Astrocyte (in vitro differentiated cells and primary cell): ENCODE measurements at regions not wholly inside any gene's neighbourhood (a gene's known extent, or its start where the extent isn't known, plus 50 kb on each side); places are given as distances from the start of the nearest gene placed in this dataset.

Source experiments
- CTCF ChIP-seq: IDR thresholded peaks from 2 replicates; pipeline ENCODE4 v1.5.1; 2011; ENCODE audit warnings: low read depth, mild to moderate bottlenecking, inconsistent platforms, low read length, moderate library complexity; ENCODE audit not compliant: insufficient read depth
- EZH2 ChIP-seq: IDR thresholded peaks from 2 replicates; pipeline ENCODE4 v1.6.1; 2012; ENCODE audit warnings: mild to moderate bottlenecking, low read length, inconsistent platforms; ENCODE audit not compliant: insufficient read depth

GRCh38 chr6:82040405-82041221 lies 206.9 kb downstream of the IBTK start:
- peak; percentile 85 for TF ChIP-seq CTCF
- no peak for TF ChIP-seq EZH2
